GM19452 (cell line): ENCODE measurements at regions not wholly inside any gene's neighbourhood (a gene's known extent, or its start where the extent isn't known, plus 50 kb on each side); places are given as distances from the start of the nearest gene placed in this dataset.

Experiments used
- ATAC-seq: cut with Tn5 transposase; IDR thresholded peaks from one replicate; pipeline ENCODE4 v1.9.1; 2021; ENCODE audit not compliant: unreplicated experiment

DNA sequence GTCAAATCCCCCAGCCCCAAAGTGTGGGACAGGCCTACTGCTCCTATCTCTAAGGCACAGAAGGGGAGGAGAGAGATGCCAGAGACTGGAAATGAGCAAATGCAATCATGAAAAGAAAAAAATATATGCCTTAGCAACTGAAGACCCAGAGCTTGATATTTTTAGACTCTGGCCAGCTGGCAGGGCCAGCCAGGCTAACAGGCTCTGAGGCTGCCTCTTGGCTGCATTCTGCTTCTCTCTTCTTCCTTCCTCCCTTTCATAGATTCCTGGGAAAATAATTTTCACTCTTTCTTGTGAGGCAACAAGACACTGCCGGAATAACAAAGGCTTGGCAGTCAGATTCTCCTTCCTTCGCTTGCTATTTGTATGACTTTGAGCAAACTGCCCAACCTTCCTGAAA lies 209.1 kb downstream of the RAD51AP2 start:
- no peak for ATAC-seq

- no peak for ATAC-seq
These were observed 211.5 kb downstream of the RAD51AP2 start for GRCh38 chr2:17306706-17307105.

DNA sequence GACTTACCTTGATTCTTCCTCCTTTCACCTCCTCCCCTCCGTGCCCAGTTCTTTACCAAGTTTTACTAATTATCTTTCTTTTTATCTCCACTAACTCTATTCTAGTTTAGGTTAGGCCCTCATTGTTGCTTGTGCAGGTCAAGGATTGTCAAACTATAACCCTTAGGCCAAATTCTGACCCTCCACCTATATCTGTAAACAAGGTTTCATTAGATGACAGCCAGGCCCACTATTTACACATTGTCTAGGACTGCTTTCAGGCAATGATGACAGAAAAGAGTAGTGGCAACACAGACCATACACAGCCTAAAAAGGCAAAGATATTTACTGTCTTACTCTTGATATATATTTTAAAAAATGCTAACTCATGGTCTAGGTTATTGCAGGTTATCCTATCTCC lies 212.0 kb downstream of the RAD51AP2 start:
- no peak for ATAC-seq

DNA sequence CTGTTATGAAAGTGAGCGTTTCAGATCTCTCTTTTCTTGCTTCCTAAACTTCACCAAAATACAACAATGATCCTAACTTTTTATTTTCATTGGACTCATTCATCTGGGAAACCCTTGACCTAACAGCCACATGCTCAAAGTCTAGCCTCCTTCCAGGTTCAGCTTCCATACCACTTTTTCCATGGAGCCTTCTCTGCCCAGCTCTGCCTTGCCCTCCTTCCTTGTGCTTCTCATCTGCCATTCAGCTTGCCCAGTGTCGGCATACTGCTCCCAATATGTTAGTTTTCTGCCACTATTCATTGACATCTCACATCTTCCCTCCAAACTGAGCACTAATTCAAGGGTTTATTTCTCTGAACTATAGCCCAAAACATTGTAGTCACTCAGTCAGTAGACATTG lies 214.7 kb downstream of the RAD51AP2 start:
- ATAC-seq = no peak

DNA sequence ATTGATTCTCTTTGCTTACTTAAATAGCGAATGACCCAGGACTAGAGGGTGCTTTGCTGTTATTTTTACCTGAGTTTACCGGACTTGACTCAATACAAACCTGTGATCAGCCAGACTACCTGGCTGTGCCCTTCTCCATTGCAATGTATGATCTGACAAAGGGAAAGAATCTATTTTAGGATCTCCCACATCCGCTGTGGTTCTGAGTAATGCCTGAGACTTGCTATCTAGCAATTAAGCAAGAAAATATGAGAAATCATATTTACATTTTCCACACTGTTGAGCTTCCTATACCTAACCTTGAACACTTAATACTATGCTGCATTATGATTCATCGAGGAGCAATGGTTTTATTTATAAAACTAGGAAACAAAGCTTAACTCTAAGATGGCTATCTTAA lies 215.2 kb downstream of the RAD51AP2 start:
- no peak for ATAC-seq

- ATAC-seq = no peak
These were observed 216.0 kb downstream of the RAD51AP2 start for GRCh38 chr2:17302281-17302680.

- no peak for ATAC-seq
These were observed 216.8 kb downstream of the RAD51AP2 start for GRCh38 chr2:17301437-17301836.

- ATAC-seq = no peak
These were observed 218.2 kb downstream of the RAD51AP2 start for GRCh38 chr2:17299891-17300540.

- no peak for ATAC-seq
These were observed 219.8 kb downstream of the RAD51AP2 start for GRCh38 chr2:17298453-17298852.

DNA sequence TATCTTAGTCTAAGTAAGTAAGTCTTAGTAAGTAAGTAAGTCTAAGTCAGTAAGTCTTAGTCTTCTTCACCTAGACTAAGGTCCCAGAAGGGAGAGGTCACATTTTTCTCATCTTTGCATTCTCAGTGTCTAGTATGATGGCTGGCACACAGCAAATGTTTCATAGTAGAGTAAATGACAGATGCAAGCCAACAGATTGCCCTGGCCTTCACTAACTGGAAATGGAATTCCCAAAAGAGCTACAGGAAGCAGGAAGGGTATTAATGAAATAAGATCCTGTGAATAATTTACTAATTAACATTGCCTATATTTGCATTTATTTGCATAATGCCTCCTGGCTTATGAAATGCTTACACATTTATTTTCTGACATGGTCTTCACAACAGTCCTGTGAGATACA lies 221.6 kb downstream of the RAD51AP2 start:
- ATAC-seq = no peak

- ATAC-seq = no peak
These were observed 228.6 kb downstream of the RAD51AP2 start for GRCh38 chr2:17289669-17290068.

DNA sequence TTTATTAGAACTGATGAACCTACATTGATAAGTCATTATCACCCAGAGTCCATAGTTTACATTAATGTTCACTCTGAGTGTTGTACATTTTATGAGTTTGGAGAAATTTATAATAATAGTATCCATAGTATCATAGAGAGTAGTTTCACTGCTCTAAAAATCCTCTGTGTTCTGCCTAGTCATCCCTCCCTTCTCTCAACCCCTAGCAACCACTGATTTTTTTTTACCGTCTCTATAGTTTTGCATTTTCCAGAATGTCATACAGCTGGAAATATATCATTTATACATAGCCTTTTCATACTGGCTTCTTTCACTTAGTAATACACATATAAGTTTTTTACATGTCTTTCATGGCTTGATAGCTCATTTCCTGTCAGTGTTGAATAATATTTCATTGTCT lies 231.1 kb downstream of the RAD51AP2 start:
- ATAC-seq = no peak

GRCh38 chr2:17282826-17283225 lies 235.4 kb downstream of the RAD51AP2 start:
- ATAC-seq = no peak

- no peak for ATAC-seq
These were observed 236.0 kb downstream of the RAD51AP2 start for GRCh38 chr2:17282245-17282644.

GRCh38 chr2:17276220-17276619 lies 242.0 kb downstream of the RAD51AP2 start:
- ATAC-seq = no peak

GRCh38 chr2:17272652-17273525 lies 245.4 kb downstream of the RAD51AP2 start:
- no peak for ATAC-seq

DNA sequence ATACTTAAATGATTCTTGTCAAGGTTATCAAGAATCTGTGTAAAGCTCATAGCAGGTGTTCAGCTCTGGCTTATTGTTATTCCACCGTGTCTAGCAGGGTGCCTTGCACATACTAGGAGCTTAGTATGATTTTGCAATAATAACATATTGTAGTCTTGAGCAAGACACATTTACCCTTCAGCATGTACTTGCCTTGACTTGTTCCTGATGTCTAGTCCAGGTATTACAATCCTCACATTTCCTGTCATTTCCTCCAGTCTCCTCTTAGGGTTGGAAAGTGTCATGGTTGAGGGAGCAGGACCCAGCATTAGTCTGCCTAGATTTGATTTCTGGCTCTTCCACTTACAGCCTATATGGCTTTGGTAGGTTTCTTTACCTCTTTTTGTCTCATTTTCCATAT lies 246.1 kb downstream of the RAD51AP2 start:
- no peak for ATAC-seq

DNA sequence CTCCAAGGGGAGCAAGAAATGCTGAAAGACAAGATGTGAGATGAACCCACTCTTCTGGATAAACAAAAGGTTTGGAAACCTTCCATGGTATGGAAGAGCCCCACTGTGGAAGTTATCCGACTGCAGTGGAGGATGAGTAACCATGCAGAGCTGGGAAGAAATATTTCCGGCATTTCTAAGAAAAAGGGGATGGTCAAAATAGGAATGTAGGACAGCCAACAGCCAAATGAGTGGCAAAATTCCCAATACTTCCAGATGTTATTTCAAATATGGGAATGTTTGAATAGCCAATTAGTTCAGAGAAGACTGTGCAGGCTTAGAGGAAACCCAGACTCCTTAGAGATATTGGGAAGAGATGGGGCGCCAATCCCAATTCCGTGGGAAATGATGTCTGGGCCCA lies 246.8 kb downstream of the RAD51AP2 start:
- ATAC-seq = no peak

GRCh38 chr2:17270894-17271293 lies 247.3 kb downstream of the RAD51AP2 start:
- no peak for ATAC-seq

GRCh38 chr2:17263570-17263968 lies 254.7 kb downstream of the RAD51AP2 start:
- ATAC-seq = no peak

GRCh38 chr2:17262854-17263569 lies 255.2 kb downstream of the RAD51AP2 start:
- ATAC-seq = no peak

DNA sequence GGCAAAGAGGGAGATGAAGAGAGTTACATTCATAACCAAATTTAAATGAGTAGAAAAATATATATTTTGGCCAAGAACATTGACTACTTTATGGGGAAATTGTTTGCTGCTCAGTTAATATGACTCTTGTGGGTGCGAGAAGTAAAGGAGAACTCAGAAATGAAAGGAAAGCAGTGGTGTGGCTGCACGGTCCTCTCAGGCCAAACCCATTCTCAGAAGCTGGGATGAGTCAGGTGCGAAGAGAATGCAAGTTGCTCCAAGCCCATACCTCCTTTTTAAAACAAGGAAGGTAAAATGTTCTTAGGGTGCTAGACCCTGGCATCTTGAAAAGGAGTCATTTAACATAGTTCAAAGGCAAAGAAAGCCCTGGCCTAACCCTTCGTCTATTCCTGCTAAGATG lies 258.6 kb downstream of the RAD51AP2 start:
- no peak for ATAC-seq
